Activated CD8-positive, alpha-beta T cell treated with anti-CD3 and anti-CD28 coated beads for 36 hours (primary cell): ENCODE measurements at regions not wholly inside any gene's neighbourhood (a gene's known extent, or its start where the extent isn't known, plus 50 kb on each side); places are given as distances from the start of the nearest gene placed in this dataset.

Experiments
- ATAC-seq: fragments of 200-7000 bp; cut with Tn5 transposase; one replicate; pipeline ENCODE4 v1.10.0; 2021; ENCODE audit warnings: mild to moderate bottlenecking, moderate library complexity
- CTCF ChIA-PET: fragments of 350-600 bp; sonication (Branson Sonifier 250); formaldehyde crosslinking; loops from one replicate; lab custom pipeline; 2021; ENCODE audit warnings: antibody characterized with exemption; lab: Charles Lee
- POLR2A ChIA-PET: fragments of 350-600 bp; sonication (Branson Sonifier 250); formaldehyde crosslinking; loops from one replicate; lab custom pipeline; 2021; ENCODE audit warnings: antibody characterized with exemption; lab: Charles Lee
- DNase-seq: peaks from one replicate; pipeline ENCODE4 v3.0.0-alpha.2; 2020
- H3K27ac Mint-ChIP-seq: one replicate; pipeline ENCODE4 v1.8.0; 2021; ENCODE audit warnings: mild to moderate bottlenecking, mixed read lengths
- H3K27me3 Mint-ChIP-seq: one replicate; pipeline ENCODE4 v1.8.0; 2021; ENCODE audit warnings: mixed read lengths
- H3K36me3 Mint-ChIP-seq: one replicate; pipeline ENCODE4 v1.8.0; 2021; ENCODE audit warnings: low read depth, mixed read lengths
- H3K4me1 Mint-ChIP-seq: one replicate; pipeline ENCODE4 v1.8.0; 2021; ENCODE audit warnings: low read depth, mixed read lengths
- H3K4me3 Mint-ChIP-seq: one replicate; pipeline ENCODE4 v1.8.0; 2021; ENCODE audit warnings: mild to moderate bottlenecking, moderate library complexity, mixed read lengths
- H3K9me3 Mint-ChIP-seq: one replicate; pipeline ENCODE4 v1.8.0; 2021; ENCODE audit warnings: mixed read lengths
- intact Hi-C: fragments of 100-400 bp; cut with micrococcal nuclease; formaldehyde crosslinking; loops from one replicate; pipeline ENCODE4 v1.10.0; 2022
- TF ChIP-seq, protein P1 (sequence below): fragments of 200-600 bp; IDR thresholded peaks from one replicate; pipeline ENCODE4 v1.8.0; 2022; ENCODE audit warnings: antibody characterized with exemption, mild to moderate bottlenecking

DNA sequence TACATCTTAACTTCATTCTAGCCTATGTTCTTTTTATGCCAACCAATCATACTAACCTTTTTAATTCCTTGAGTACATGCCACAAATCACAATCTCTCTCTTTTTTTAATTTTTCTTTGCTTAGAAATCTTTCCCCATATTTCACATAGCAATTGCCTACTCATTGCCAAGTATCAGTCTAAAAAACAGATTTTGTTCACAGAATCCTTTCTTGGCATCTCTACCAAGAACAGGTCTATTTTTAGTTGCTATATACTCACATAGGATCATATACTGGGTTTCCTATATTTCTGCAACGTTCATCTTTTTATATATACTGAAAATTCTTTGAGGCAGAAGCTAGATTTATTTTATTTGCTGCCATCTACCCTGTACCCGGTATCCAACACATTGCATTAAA, 292.1 kb downstream of the GASK1B start:
- ChIA-PET POLR2A (no interaction called here), CTCF (no interaction called here)
- Mint-ChIP-seq H3K36me3 (no peaks in the 10 kb centered on the region), H3K9me3 (peaks cover 2% of the 10 kb centered on the region), H3K4me1 (no peaks in the 10 kb centered on the region), H3K27ac (no peak overlapping the region), H3K27me3 (no peaks in the 10 kb centered on the region), H3K4me3 (no peak overlapping the region)
- TF ChIP-seq, protein P1, sequence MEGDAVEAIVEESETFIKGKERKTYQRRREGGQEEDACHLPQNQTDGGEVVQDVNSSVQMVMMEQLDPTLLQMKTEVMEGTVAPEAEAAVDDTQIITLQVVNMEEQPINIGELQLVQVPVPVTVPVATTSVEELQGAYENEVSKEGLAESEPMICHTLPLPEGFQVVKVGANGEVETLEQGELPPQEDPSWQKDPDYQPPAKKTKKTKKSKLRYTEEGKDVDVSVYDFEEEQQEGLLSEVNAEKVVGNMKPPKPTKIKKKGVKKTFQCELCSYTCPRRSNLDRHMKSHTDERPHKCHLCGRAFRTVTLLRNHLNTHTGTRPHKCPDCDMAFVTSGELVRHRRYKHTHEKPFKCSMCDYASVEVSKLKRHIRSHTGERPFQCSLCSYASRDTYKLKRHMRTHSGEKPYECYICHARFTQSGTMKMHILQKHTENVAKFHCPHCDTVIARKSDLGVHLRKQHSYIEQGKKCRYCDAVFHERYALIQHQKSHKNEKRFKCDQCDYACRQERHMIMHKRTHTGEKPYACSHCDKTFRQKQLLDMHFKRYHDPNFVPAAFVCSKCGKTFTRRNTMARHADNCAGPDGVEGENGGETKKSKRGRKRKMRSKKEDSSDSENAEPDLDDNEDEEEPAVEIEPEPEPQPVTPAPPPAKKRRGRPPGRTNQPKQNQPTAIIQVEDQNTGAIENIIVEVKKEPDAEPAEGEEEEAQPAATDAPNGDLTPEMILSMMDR, result no peak
- ATAC-seq, result no peak
- intact Hi-C loops, result no loop called here
- DNase-seq, result no peak

DNA sequence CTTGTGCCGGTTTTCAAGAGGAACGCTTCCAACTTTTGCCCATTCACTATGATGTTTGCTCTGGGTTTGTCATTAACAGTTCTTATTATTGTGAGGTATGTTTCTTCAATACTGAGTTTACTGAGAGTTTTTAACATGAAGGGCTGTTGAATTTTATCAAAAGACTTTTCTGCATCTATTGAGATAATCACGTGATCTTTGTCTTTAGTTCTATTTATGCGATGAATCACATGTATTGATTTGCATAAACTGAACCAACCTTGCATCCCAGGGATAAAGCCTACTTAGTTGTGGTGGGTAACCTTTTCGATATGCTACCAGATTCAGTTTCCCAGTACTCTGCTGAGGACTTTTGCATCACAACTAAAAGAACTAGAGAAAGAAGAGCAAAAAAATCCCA, 318.0 kb downstream of the GASK1B start:
- ChIA-PET CTCF (no interaction called here), POLR2A (no interaction called here)
- no peaks in the 10 kb centered on the region for H3K36me3 Mint-ChIP-seq
- H3K27me3 Mint-ChIP-seq, result no peaks in the 10 kb centered on the region
- TF ChIP-seq, protein P1, result no peak
- DNase-seq (no peak), ATAC-seq (no peak)
- intact Hi-C loops, result no loop called here
- no peak overlapping the region for H3K4me3 Mint-ChIP-seq
- H3K9me3 Mint-ChIP-seq, result peaks cover 10% of the 10 kb centered on the region
- H3K27ac Mint-ChIP-seq, result no peak overlapping the region
- H3K4me1 Mint-ChIP-seq, result no peaks in the 10 kb centered on the region

DNA sequence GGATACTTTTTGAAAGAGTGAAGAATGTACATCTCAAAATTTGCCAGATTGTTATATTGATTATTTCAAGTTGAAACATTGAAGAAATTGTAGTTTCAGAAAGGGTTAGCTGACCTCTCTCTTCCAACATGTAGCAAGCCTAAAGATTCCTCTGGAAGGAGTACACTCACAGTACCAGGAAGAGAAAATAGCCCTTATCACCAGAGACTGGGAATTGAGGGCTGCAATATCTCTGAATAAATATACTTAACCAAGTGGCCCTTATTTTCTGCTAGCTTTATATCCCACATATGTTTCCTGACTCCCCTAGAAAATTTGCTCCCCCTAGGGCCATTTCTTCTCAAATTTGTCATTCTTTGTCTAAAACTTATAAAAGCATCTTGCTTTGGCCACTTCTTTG, 332.2 kb downstream of the GASK1B start:
- no peak for ATAC-seq
- Mint-ChIP-seq H3K4me1 (no peaks in the 10 kb centered on the region), H3K27me3 (no peaks in the 10 kb centered on the region), H3K9me3 (no peaks in the 10 kb centered on the region), H3K4me3 (no peak overlapping the region), H3K27ac (no peak overlapping the region), H3K36me3 (no peaks in the 10 kb centered on the region)
- POLR2A ChIA-PET, result no interaction called here
- TF ChIP-seq, protein P1, result no peak
- intact Hi-C loops, result no loop called here
- DNase-seq, result no peak
- CTCF ChIA-PET, result no interaction called here

DNA sequence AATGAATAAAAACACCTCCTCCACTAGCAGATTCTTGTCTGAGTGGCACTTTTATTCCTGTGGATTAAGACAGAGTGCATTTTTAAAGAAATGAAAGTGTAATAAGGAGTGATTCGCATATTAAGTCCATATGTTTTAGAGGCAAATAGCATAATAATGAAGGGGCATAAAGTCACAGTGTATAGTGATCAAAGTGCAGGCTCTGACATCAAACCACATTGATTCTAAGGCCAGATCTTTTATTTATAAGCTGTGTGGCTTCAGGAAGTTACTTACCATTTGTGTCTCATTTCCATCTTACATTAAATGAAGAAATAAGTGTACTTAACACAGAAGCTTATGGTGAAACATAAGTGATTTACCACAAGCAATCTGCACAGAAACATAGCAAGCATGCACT, 332.8 kb downstream of the GASK1B start:
- intact Hi-C loops, result no loop called here
- Mint-ChIP-seq H3K27me3 (no peaks in the 10 kb centered on the region), H3K4me3 (no peak overlapping the region), H3K4me1 (no peaks in the 10 kb centered on the region), H3K36me3 (no peaks in the 10 kb centered on the region), H3K27ac (no peak overlapping the region), H3K9me3 (no peaks in the 10 kb centered on the region)
- TF ChIP-seq, protein P1, result no peak
- ChIA-PET POLR2A (no interaction called here), CTCF (no interaction called here)
- DNase-seq (no peak), ATAC-seq (no peak)

DNA sequence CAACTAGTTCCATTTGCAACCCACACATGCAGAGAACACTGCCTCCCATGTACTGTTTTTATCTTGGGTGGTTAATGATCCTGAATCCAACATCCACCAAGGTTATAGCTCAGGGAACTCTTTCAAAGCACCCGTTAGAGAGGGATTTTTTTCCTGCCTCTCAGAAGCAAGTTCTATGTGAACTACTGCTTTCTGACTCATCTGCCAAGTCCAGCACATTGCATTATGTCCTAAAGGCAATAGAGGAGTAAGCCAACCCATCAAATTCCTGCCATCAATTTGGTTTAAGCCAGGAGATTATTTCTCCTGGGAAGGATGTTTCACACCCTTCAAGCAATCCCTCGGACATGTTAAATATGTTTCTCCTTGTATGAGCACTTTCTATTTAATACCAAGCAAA, 334.5 kb downstream of the GASK1B start:
- ATAC-seq (no peak), DNase-seq (no peak)
- Mint-ChIP-seq H3K4me1 (no peaks in the 10 kb centered on the region), H3K27ac (no peak overlapping the region), H3K36me3 (no peaks in the 10 kb centered on the region), H3K9me3 (no peaks in the 10 kb centered on the region), H3K27me3 (no peaks in the 10 kb centered on the region), H3K4me3 (no peak overlapping the region)
- CTCF ChIA-PET, result no interaction called here
- intact Hi-C loops, result no loop called here
- POLR2A ChIA-PET, result no interaction called here
- TF ChIP-seq, protein P1, result no peak
